ENCODE measurements at regions not wholly inside any gene's neighbourhood (a gene's known extent, or its start where the extent isn't known, plus 50 kb on each side); places are given as distances from the start of the nearest gene placed in this dataset.

DNA sequence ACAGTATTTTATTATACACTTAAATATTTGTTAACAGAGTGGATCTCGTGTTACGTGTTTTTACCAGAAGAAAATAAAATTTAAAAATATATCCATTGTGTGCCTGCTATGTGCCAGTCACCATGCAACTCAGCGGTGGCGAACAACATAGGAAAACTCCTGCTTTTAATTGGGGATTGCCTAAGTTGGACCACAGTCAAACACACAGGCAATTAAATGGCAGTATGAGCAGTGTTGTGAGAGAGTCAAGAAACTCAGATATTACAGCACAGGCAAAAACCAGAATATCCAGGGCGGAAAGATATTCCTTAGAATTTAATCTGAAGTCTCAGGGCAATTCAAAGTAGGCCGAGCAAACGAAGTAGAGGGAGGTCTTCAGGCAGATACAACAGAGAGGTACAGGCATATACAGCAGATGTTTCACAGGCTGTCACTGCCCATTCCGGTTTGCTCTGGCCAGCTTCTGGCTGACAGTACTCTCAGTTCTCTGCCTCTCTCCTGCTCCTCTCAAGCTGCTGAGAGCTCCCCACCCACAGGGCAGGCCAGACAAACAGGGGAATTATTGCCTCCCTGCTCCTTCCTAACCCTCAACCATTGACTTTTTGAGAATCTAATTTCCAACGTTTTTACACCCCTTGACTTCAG lies 540.2 kb upstream of the TMEM132C start:
- H3K9me3 ChIP-seq (ENCODE audit: control insufficient read depth, low read length), result no peaks in the 10 kb centered on the region
- H3K27ac ChIP-seq (ENCODE audit: insufficient read depth, low read length, poor library complexity, severe bottlenecking), result no peak overlapping the region

DNA sequence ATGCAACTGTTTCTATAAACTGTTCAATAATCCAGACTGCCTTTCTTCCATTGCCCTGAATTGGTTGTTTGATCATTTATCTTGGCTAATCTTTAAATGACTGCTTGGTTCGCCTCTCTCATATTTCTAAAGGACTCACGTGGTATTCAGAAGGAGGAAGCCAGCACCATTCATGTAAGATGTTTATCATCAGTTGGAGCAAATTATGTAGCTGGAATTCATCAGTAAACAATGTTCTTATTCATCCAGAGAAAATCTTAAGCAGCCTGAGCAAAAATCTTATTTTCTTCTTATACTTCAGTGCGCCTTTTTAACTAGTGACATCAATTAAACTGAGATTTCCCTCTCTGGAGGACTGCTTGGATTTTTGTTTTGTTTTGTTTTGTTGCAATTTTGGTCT lies 538.7 kb upstream of the TMEM132C start:
- Histone ChIP-seq H3K4me1 (ENCODE audit: control insufficient read depth, insufficient read depth, low read length, poor library complexity, severe bottlenecking) (no peaks in the 10 kb centered on the region), H3K9me3 (ENCODE audit: control insufficient read depth, low read length) (no peaks in the 10 kb centered on the region), H3K36me3 (ENCODE audit: control insufficient read depth, insufficient read depth, low read length) (no peaks in the 10 kb centered on the region), H3K27ac (ENCODE audit: insufficient read depth, low read length, poor library complexity, severe bottlenecking) (no peak overlapping the region), H3K27me3 (replicated peaks; ENCODE audit: control insufficient read depth, insufficient read depth, low read length, poor library complexity, severe bottlenecking) (no peaks in the 10 kb centered on the region), H3K4me3 (ENCODE audit: insufficient read depth, low read depth, low read length, poor library complexity, severe bottlenecking) (no peak overlapping the region)
- DNase-seq, result no peak

More for the DNA sequence above, 540.2 kb upstream of the TMEM132C start:
- Histone ChIP-seq H3K27me3 (replicated peaks; ENCODE audit: control insufficient read depth, insufficient read depth, low read length, poor library complexity, severe bottlenecking) (no peaks in the 10 kb centered on the region), H3K4me3 (ENCODE audit: insufficient read depth, low read depth, low read length, poor library complexity, severe bottlenecking) (no peak overlapping the region), H3K36me3 (ENCODE audit: control insufficient read depth, insufficient read depth, low read length) (no peaks in the 10 kb centered on the region), H3K4me1 (ENCODE audit: control insufficient read depth, insufficient read depth, low read length, poor library complexity, severe bottlenecking) (no peaks in the 10 kb centered on the region)
- DNase-seq, result no peak

DNA sequence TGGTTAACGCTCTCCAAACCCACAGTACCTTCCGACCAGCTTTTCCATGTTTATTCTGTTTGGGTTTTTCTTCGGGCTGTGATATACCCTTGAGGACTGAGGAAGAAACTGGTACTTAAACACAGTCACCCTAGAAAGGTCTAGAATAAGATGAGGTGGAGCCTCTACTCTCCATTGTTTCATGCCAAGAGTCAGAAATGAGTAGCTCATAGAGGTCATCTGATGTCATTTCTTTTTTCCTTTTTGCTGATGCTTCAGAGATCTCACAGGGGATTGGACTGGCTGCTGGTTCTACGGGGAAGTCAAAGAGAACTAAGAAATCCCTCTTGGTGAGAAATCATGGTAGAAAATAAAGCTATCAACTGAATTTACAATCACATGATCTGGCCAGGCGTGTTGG lies 538.2 kb upstream of the TMEM132C start:
- Histone ChIP-seq H3K4me1 (ENCODE audit: control insufficient read depth, insufficient read depth, low read length, poor library complexity, severe bottlenecking) (no peaks in the 10 kb centered on the region), H3K4me3 (ENCODE audit: insufficient read depth, low read depth, low read length, poor library complexity, severe bottlenecking) (no peak overlapping the region), H3K27me3 (replicated peaks; ENCODE audit: control insufficient read depth, insufficient read depth, low read length, poor library complexity, severe bottlenecking) (no peaks in the 10 kb centered on the region), H3K9me3 (ENCODE audit: control insufficient read depth, low read length) (no peaks in the 10 kb centered on the region), H3K27ac (ENCODE audit: insufficient read depth, low read length, poor library complexity, severe bottlenecking) (no peak overlapping the region), H3K36me3 (ENCODE audit: control insufficient read depth, insufficient read depth, low read length) (no peaks in the 10 kb centered on the region)
- DNase-seq, result no peak

- no peaks in the 10 kb centered on the region for H3K4me1 ChIP-seq (ENCODE audit: control insufficient read depth, insufficient read depth, low read length, poor library complexity, severe bottlenecking)
- no peaks in the 10 kb centered on the region for H3K36me3 ChIP-seq (ENCODE audit: control insufficient read depth, insufficient read depth, low read length)
- H3K4me3 ChIP-seq (ENCODE audit: insufficient read depth, low read depth, low read length, poor library complexity, severe bottlenecking), result no peak overlapping the region
- H3K9me3 ChIP-seq (ENCODE audit: control insufficient read depth, low read length), result no peaks in the 10 kb centered on the region
- no peak for DNase-seq
- no peaks in the 10 kb centered on the region for H3K27me3 ChIP-seq (replicated peaks; ENCODE audit: control insufficient read depth, insufficient read depth, low read length, poor library complexity, severe bottlenecking)
- no peak overlapping the region for H3K27ac ChIP-seq (ENCODE audit: insufficient read depth, low read length, poor library complexity, severe bottlenecking)
These were observed 537.6 kb upstream of the TMEM132C start for GRCh38 chr12:127729381-127729780.

- H3K4me1 ChIP-seq (ENCODE audit: control insufficient read depth, insufficient read depth, low read length, poor library complexity, severe bottlenecking), result no peaks in the 10 kb centered on the region
- DNase-seq, result no peak
- H3K4me3 ChIP-seq (ENCODE audit: insufficient read depth, low read depth, low read length, poor library complexity, severe bottlenecking), result no peak overlapping the region
- H3K36me3 ChIP-seq (ENCODE audit: control insufficient read depth, insufficient read depth, low read length), result no peaks in the 10 kb centered on the region
- no peak overlapping the region for H3K27ac ChIP-seq (ENCODE audit: insufficient read depth, low read length, poor library complexity, severe bottlenecking)
- no peaks in the 10 kb centered on the region for H3K27me3 ChIP-seq (replicated peaks; ENCODE audit: control insufficient read depth, insufficient read depth, low read length, poor library complexity, severe bottlenecking)
- H3K9me3 ChIP-seq (ENCODE audit: control insufficient read depth, low read length), result no peaks in the 10 kb centered on the region
These were observed 535.3 kb upstream of the TMEM132C start for GRCh38 chr12:127731657-127732056.

DNA sequence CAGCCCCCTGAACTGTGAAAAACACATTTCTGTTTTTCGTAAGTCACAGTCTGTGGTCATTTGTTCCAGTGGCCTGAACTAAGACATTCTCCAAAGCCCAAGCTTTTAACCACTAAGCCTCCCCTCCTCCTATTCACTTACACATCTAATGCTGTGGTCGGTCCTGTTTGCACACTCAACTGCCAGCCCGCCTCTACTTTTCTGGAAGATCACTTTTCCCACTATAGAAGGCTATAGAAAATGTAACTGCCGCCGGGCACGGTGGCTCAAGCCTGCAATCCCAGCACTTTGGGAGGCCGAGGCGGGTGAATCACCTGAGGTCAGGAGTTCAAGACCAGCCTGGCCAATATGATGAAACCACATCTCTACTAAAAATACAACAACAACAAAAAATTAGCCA lies 524.7 kb upstream of the TMEM132C start:
- Histone ChIP-seq H3K9me3 (ENCODE audit: control insufficient read depth, low read length) (no peaks in the 10 kb centered on the region), H3K4me3 (ENCODE audit: insufficient read depth, low read depth, low read length, poor library complexity, severe bottlenecking) (no peak overlapping the region), H3K36me3 (ENCODE audit: control insufficient read depth, insufficient read depth, low read length) (no peaks in the 10 kb centered on the region), H3K4me1 (ENCODE audit: control insufficient read depth, insufficient read depth, low read length, poor library complexity, severe bottlenecking) (no peaks in the 10 kb centered on the region), H3K27me3 (replicated peaks; ENCODE audit: control insufficient read depth, insufficient read depth, low read length, poor library complexity, severe bottlenecking) (no peaks in the 10 kb centered on the region), H3K27ac (ENCODE audit: insufficient read depth, low read length, poor library complexity, severe bottlenecking) (no peak overlapping the region)
- no peak for DNase-seq

DNA sequence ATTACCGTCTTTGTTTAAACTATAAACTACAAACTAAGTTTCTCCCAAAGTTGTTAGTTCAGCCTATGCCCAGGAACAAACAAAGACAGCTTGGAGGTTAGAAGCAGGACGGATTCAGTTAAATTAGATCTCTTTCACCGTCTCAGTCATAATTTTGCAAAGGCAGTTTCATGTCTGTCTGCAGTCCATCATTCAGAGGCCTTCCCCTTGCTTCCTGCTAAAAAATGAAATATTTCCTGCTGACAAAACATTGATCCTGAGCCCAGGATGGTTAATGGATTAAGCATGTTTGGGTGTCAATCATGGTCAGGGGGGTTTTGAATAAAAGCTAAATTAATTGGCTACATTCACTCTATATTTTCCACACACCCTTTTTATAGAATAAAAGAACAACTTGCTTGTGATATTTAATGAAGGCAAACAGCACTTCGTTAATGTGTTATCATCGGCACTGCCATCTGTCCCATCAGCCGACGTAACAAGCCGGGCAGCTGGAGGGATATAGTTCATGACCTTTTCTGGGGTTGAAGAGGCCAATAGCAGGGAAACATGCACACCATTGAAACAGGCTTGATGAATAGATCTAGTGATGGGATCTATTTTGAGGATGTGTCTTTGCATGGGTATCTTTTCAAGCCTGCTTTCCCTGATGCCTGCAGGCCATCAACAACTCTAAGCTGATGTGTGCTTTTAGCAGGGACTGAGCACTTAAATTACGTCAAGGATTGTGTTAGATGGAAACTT lies 521.3 kb upstream of the TMEM132C start:
- no peak for DNase-seq
- Histone ChIP-seq H3K27ac (ENCODE audit: insufficient read depth, low read length, poor library complexity, severe bottlenecking) (no peak overlapping the region), H3K9me3 (ENCODE audit: control insufficient read depth, low read length) (no peaks in the 10 kb centered on the region), H3K4me1 (ENCODE audit: control insufficient read depth, insufficient read depth, low read length, poor library complexity, severe bottlenecking) (no peaks in the 10 kb centered on the region), H3K36me3 (ENCODE audit: control insufficient read depth, insufficient read depth, low read length) (no peaks in the 10 kb centered on the region), H3K4me3 (ENCODE audit: insufficient read depth, low read depth, low read length, poor library complexity, severe bottlenecking) (no peak overlapping the region), H3K27me3 (replicated peaks; ENCODE audit: control insufficient read depth, insufficient read depth, low read length, poor library complexity, severe bottlenecking) (no peaks in the 10 kb centered on the region)

- Histone ChIP-seq H3K27ac (ENCODE audit: insufficient read depth, low read length, poor library complexity, severe bottlenecking) (no peak overlapping the region), H3K36me3 (ENCODE audit: control insufficient read depth, insufficient read depth, low read length) (no peaks in the 10 kb centered on the region), H3K9me3 (ENCODE audit: control insufficient read depth, low read length) (no peaks in the 10 kb centered on the region), H3K4me3 (ENCODE audit: insufficient read depth, low read depth, low read length, poor library complexity, severe bottlenecking) (no peak overlapping the region), H3K27me3 (replicated peaks; ENCODE audit: control insufficient read depth, insufficient read depth, low read length, poor library complexity, severe bottlenecking) (no peaks in the 10 kb centered on the region), H3K4me1 (ENCODE audit: control insufficient read depth, insufficient read depth, low read length, poor library complexity, severe bottlenecking) (no peaks in the 10 kb centered on the region)
- no peak for DNase-seq
These were observed 517.6 kb upstream of the TMEM132C start for GRCh38 chr12:127749416-127749815.

DNA sequence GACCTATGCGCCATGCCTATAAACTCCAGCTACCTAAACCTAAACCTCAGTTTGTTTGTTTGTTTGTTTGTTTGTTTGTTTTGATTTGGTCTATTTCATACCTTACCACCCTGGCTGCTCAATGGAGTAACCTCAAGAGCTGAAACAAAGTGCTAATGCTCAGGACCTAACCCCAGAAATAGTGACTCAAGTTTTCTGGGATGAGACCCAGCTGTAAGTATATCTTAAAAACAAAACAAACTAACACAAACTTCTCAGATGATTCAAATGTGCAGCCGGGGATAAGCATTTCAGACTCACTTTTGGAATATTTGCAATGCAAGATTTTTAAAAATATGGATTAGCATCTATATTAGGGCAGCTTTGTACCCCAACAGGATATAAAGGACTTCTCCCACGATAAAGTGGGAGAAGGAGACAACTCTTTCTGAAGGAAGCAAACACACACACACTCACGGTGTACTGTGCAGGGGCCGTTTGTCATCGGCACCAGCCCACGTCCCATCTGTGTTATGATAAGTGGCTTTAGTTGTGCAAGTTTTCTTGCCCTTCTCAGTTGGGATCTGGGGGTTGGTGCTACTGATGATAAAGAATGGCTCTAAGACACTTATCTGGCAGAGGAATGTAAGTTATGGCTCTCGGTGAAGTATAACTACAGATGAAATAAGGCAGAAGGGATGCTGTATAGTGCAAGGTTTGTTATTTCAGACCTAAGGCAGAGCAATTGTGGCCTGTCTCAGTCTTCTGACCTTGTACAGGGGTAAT lies 516.7 kb upstream of the TMEM132C start:
- Histone ChIP-seq H3K4me1 (ENCODE audit: control insufficient read depth, insufficient read depth, low read length, poor library complexity, severe bottlenecking) (no peaks in the 10 kb centered on the region), H3K4me3 (ENCODE audit: insufficient read depth, low read depth, low read length, poor library complexity, severe bottlenecking) (no peak overlapping the region), H3K36me3 (ENCODE audit: control insufficient read depth, insufficient read depth, low read length) (no peaks in the 10 kb centered on the region), H3K27ac (ENCODE audit: insufficient read depth, low read length, poor library complexity, severe bottlenecking) (no peak overlapping the region), H3K9me3 (ENCODE audit: control insufficient read depth, low read length) (no peaks in the 10 kb centered on the region), H3K27me3 (replicated peaks; ENCODE audit: control insufficient read depth, insufficient read depth, low read length, poor library complexity, severe bottlenecking) (no peaks in the 10 kb centered on the region)
- DNase-seq, result no peak

DNA sequence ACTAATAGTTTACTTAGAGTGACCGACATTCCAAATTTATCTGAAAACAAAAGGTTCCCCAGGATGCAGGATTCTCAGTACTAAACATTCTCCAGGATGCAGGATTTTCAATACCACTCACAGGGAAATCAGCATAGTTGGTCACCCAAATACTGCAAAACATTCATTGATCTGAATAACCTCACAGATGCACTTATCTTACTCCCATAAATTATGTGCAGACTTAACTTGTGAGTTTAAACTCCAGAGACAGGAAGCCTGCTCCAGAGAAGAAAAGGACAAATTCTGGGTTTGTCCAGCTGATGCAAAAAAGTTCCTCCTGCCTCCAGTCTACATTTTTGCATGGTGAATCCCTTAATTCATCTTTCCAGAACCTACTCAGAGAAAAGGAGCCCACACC lies 514.2 kb upstream of the TMEM132C start:
- Histone ChIP-seq H3K4me1 (ENCODE audit: control insufficient read depth, insufficient read depth, low read length, poor library complexity, severe bottlenecking) (no peaks in the 10 kb centered on the region), H3K4me3 (ENCODE audit: insufficient read depth, low read depth, low read length, poor library complexity, severe bottlenecking) (no peak overlapping the region)
- no peak for DNase-seq

More for the DNA sequence above, 514.2 kb upstream of the TMEM132C start:
- H3K27me3 ChIP-seq (replicated peaks; ENCODE audit: control insufficient read depth, insufficient read depth, low read length, poor library complexity, severe bottlenecking), result no peaks in the 10 kb centered on the region
- H3K9me3 ChIP-seq (ENCODE audit: control insufficient read depth, low read length), result no peaks in the 10 kb centered on the region
- no peaks in the 10 kb centered on the region for H3K36me3 ChIP-seq (ENCODE audit: control insufficient read depth, insufficient read depth, low read length)
- H3K27ac ChIP-seq (ENCODE audit: insufficient read depth, low read length, poor library complexity, severe bottlenecking), result no peak overlapping the region

All from effector memory CD4-positive, alpha-beta T cell (primary cell).